ENCODE measurements at regions not wholly inside any gene's neighbourhood (a gene's known extent, or its start where the extent isn't known, plus 50 kb on each side); places are given as distances from the start of the nearest gene placed in this dataset.

- no peaks in the 10 kb centered on the region for H3K9me3 ChIP-seq
- WGBS, 4 donors = 38 to 47% (median 41%) methylated on average over 6 of the region's 6 CpGs
- H3K4me3 ChIP-seq = no peak overlapping the region
- DNase-seq (no peak), ATAC-seq (peak in 1 of 4 donors; percentile 40)
- no peaks in the 10 kb centered on the region for H3K27me3 ChIP-seq
- TF ChIP-seq, protein P1, sequence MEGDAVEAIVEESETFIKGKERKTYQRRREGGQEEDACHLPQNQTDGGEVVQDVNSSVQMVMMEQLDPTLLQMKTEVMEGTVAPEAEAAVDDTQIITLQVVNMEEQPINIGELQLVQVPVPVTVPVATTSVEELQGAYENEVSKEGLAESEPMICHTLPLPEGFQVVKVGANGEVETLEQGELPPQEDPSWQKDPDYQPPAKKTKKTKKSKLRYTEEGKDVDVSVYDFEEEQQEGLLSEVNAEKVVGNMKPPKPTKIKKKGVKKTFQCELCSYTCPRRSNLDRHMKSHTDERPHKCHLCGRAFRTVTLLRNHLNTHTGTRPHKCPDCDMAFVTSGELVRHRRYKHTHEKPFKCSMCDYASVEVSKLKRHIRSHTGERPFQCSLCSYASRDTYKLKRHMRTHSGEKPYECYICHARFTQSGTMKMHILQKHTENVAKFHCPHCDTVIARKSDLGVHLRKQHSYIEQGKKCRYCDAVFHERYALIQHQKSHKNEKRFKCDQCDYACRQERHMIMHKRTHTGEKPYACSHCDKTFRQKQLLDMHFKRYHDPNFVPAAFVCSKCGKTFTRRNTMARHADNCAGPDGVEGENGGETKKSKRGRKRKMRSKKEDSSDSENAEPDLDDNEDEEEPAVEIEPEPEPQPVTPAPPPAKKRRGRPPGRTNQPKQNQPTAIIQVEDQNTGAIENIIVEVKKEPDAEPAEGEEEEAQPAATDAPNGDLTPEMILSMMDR (IDR thresholded peaks at IDR 0.05) = no peak
- no peak for TF ChIP-seq POLR2A (IDR thresholded peaks at IDR 0.05)
- no peaks in the 10 kb centered on the region for H3K36me3 ChIP-seq
- H3K27ac ChIP-seq = no peak overlapping the region
- H3K4me1 ChIP-seq = peaks cover 2 to 15% (median 11%) of the 10 kb centered on the region in 12 donors
- intact Hi-C loops (cut with DNase I) = no loop called here
Observed at GRCh38 chr4:152166567-152166966, 369.3 kb downstream of the FBXW7 start.

- no peak overlapping the region for H3K27ac ChIP-seq
- ATAC-seq = no peak
- peaks cover 4 to 21% (median 11%) of the 10 kb centered on the region in 12 donors for H3K4me1 ChIP-seq
- H3K9me3 ChIP-seq = no peaks in the 10 kb centered on the region
- no peak for DNase-seq
- H3K36me3 ChIP-seq = no peaks in the 10 kb centered on the region
- intact Hi-C loops (cut with DNase I) = no loop called here
- WGBS, 4 donors = 85 to 91% (median 88%) methylated on average over 4 of the region's 4 CpGs
- no peaks in the 10 kb centered on the region for H3K27me3 ChIP-seq
- no peak overlapping the region for H3K4me3 ChIP-seq
- TF ChIP-seq, protein P1 (IDR thresholded peaks at IDR 0.05) = no peak
- no peak for TF ChIP-seq POLR2A (IDR thresholded peaks at IDR 0.05)
Observed at GRCh38 chr4:152165846-152166245, 370.0 kb downstream of the FBXW7 start.

DNA sequence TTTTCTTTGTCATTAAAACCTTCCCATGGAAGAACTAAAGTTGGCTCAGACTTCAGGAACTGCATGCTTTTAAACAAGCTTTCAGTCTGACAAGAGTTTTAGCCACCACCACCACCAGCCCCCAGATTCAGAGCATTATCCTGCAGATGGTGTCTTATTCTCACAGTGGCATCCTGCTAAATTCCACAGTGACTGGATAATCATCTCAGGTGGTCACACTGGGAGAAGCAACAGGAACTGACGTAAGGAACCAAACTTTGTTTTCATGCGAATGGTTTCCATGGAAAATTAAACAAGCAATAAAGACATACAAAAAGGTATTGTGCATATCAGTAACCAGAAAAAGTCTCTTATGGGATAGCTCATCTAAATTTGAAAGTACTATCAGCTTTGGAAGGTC, 370.7 kb downstream of the FBXW7 start:
- intact Hi-C loops (cut with DNase I) = no loop called here
- no peak overlapping the region for H3K4me3 ChIP-seq
- no peaks in the 10 kb centered on the region for H3K36me3 ChIP-seq
- no peak for ATAC-seq
- H3K27ac ChIP-seq = no peak overlapping the region
- no peaks in the 10 kb centered on the region for H3K9me3 ChIP-seq
- WGBS, 4 donors = 27 to 51% (median 42%) methylated on average over 2 of the region's 2 CpGs
- no peaks in the 10 kb centered on the region for H3K27me3 ChIP-seq
- no peak for TF ChIP-seq POLR2A (IDR thresholded peaks at IDR 0.05)
- TF ChIP-seq, protein P1 (IDR thresholded peaks at IDR 0.05) = no peak
- peaks cover 4 to 23% (median 11%) of the 10 kb centered on the region in 12 donors for H3K4me1 ChIP-seq
- DNase-seq = no peak

GRCh38 chr4:152164561-152164960, 371.3 kb downstream of the FBXW7 start:
- no peaks in the 10 kb centered on the region for H3K27me3 ChIP-seq
- H3K36me3 ChIP-seq = no peaks in the 10 kb centered on the region
- ATAC-seq (no peak), DNase-seq (no peak)
- WGBS, 4 donors = 94 to 98% (median 95%) methylated on average over 1 of the region's 1 CpG
- H3K4me1 ChIP-seq = peaks cover 4 to 29% (median 11%) of the 10 kb centered on the region in 12 donors
- intact Hi-C loops (cut with DNase I) = no loop called here
- H3K9me3 ChIP-seq = no peaks in the 10 kb centered on the region
- TF ChIP-seq, protein P1 (IDR thresholded peaks at IDR 0.05) = no peak
- no peak for TF ChIP-seq POLR2A (IDR thresholded peaks at IDR 0.05)
- H3K27ac ChIP-seq = no peak overlapping the region
- H3K4me3 ChIP-seq = no peak overlapping the region
